GM18858 (cell line): ENCODE measurements at regions not wholly inside any gene's neighbourhood (a gene's known extent, or its start where the extent isn't known, plus 50 kb on each side); places are given as distances from the start of the nearest gene placed in this dataset.
"Not testable (repeated sequence)": the region's sequence is repeated elsewhere in the genome, so short reads cannot be mapped to it uniquely, and the experiment has no call there.

Source experiments
- ATAC-seq: cut with Tn5 transposase; IDR thresholded peaks from one replicate; pipeline ENCODE4 v1.9.1; 2021; ENCODE audit not compliant: unreplicated experiment

GRCh38 chrX:139475432-139475831 is 55.1 kb upstream of the F9 start:
- no peak for ATAC-seq

GRCh38 chrX:139461945-139462344 is 68.6 kb upstream of the F9 start:
- not testable (repeated sequence) for ATAC-seq

- ATAC-seq: no peak
Observed at GRCh38 chrX:139454743-139455142, 75.8 kb upstream of the F9 start.

- no peak for ATAC-seq
Observed at GRCh38 chrX:139448996-139449395, 81.5 kb upstream of the F9 start.

GRCh38 chrX:139446832-139447231 is 83.7 kb upstream of the F9 start:
- ATAC-seq: no peak

GRCh38 chrX:139429913-139430312 is 100.6 kb upstream of the F9 start:
- ATAC-seq: no peak

- no peak for ATAC-seq
Observed at GRCh38 chrX:139423186-139423585, 107.4 kb upstream of the F9 start.

GRCh38 chrX:139398258-139398657 is 132.3 kb upstream of the F9 start:
- ATAC-seq: not testable (repeated sequence)

GRCh38 chrX:139388254-139388653 is 142.3 kb upstream of the F9 start:
- no peak for ATAC-seq

GRCh38 chrX:139382529-139382928 is 148.0 kb upstream of the F9 start:
- ATAC-seq: no peak

GRCh38 chrX:139376547-139376946 is 154.0 kb upstream of the F9 start:
- ATAC-seq: not testable (repeated sequence)

GRCh38 chrX:139360356-139360755 is 170.2 kb upstream of the F9 start:
- ATAC-seq: no peak

- not testable (repeated sequence) for ATAC-seq
Observed at GRCh38 chrX:139342594-139342991, 187.9 kb upstream of the F9 start.

- not testable (repeated sequence) for ATAC-seq
Observed at GRCh38 chrX:139341855-139342593, 188.5 kb upstream of the F9 start.

GRCh38 chrX:139332441-139332840 is 198.1 kb upstream of the F9 start:
- ATAC-seq: no peak

- no peak for ATAC-seq
Observed at GRCh38 chrX:139327355-139327754, 203.2 kb upstream of the F9 start.

GRCh38 chrX:139324756-139325155 is 205.8 kb upstream of the F9 start:
- no peak for ATAC-seq

GRCh38 chrX:139320661-139321354 is 209.7 kb upstream of the F9 start:
- ATAC-seq: not testable (repeated sequence)

GRCh38 chrX:139306675-139307074 is 223.9 kb upstream of the F9 start:
- not testable (repeated sequence) for ATAC-seq

GRCh38 chrX:139304471-139304870 is 226.1 kb upstream of the F9 start:
- no peak for ATAC-seq

GRCh38 chrX:139299309-139299708 is 231.2 kb upstream of the F9 start:
- no peak for ATAC-seq

GRCh38 chrX:139298437-139298836 is 232.1 kb upstream of the F9 start:
- no peak for ATAC-seq

GRCh38 chrX:139297638-139298037 is 232.9 kb upstream of the F9 start:
- ATAC-seq: no peak
